D721Med (cell line): ENCODE measurements at regions not wholly inside any gene's neighbourhood (a gene's known extent, or its start where the extent isn't known, plus 50 kb on each side); places are given as distances from the start of the nearest gene placed in this dataset.

ENCODE experiments used
- DNase-seq: peaks from one replicate; pipeline ENCODE4 v3.0.0; 2011; ENCODE audit warnings: low spot score; ENCODE audit not compliant: insufficient read length
- FAIRE-seq: peaks from 2 replicates; lab custom pipeline; 2011; peaks lifted over from hg19 to GRCh38; lab: Jason Lieb, UNC
- CTCF ChIP-seq: IDR thresholded peaks from 2 replicates; pipeline ENCODE4 v1.5.1; 2012; ENCODE audit warnings: mild to moderate bottlenecking, control low read depth; ENCODE audit not compliant: insufficient read depth; ENCODE audit errors: missing control alignments

GRCh38 chr3:182473191-182473710, 320.1 kb upstream of the ATP11B start:
- no peak for FAIRE-seq
- no peak for DNase-seq
- no peak for TF ChIP-seq CTCF

DNA sequence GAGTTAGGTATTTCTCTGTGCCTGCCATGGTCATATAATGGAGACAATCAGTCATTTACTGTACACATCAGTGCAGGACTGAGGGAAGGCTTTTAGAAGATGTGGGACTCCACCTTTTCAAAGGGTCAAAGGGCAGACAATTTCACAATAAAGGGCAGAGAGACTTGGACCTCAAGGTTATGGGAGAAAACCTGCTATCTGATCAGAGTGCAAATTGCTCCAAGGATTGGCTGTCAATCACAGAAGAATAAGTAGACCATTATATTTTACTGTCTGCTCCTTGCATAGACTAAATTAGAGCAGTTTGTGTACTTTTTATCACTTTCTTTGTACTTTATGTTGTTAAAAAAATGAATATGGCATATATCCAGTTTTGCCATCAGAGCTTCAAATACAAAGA, 314.9 kb upstream of the ATP11B start:
- DNase-seq: no peak
- FAIRE-seq: no peak
- no peak for TF ChIP-seq CTCF

DNA sequence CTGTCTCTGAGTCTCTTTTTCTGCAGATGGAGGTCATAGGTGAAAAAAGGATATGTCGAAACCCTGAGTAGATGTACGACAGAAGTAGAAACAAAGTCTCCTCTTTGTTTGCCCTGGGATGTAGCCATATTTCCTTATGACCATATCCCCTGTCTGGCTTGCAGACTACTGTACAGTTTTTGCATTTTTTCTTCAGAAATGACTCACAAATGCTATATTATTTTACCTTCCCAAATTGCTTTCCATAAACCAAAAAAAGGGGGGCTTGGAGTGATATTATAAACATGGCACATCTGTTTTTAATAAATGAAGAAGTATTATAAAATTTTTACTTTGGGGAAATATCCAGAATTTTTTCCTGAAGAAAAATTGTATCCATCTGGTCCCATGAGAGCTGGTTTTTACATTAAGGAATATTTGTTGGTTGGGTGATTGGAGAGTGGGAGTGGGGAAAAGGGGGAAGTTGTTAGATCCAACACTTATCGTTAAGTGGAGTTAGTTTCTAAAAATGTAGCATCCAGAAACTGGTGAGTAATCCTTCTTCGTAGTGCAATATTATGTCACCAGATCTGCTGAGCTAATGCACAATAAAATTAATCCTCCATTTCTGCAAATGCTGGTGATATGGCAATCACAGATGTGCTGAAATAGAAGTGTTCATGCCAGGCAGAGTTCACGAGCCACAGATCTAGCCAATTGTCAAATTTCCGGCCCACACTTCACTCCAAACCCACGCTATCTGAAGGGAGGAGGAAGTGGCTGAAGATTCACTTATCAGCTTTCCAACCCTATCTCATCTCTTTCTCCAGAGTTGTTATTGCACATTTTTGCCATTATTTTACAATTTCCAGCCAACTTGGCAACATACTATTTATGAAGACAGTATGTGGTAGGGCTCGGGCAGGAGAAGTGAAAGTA, 313.6 kb upstream of the ATP11B start:
- FAIRE-seq (no peak), DNase-seq (no peak)
- TF ChIP-seq CTCF: no peak

- no peak for TF ChIP-seq CTCF
- FAIRE-seq (no peak), DNase-seq (no peak)
Measured at GRCh38 chr3:182482705-182483104, 310.6 kb upstream of the ATP11B start.

DNA sequence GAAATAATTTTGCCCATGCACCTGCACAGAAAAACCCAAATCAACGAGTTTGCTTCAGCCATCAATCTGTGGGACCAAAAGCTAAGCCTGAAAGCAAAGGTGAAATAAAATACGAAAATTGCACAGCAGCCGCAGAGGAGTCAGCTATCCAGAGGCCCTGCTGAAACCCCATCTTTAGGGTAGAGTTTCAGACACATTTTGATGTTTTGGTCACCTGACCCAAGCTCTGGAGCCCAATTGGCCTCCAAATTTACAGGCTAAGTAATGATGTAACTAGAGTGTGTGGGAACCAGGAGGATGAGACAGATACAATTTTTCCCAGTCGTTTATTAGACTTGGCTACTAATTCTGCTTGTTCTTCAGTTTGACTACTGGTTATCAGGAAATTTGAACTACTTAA, 308.6 kb upstream of the ATP11B start:
- FAIRE-seq: no peak

GRCh38 chr3:182485301-182485700, 308.0 kb upstream of the ATP11B start:
- no peak for TF ChIP-seq CTCF
- DNase-seq (no peak), FAIRE-seq (no peak)

More for the DNA sequence above, 308.6 kb upstream of the ATP11B start:
- no peak for DNase-seq
- no peak for TF ChIP-seq CTCF

- no peak for TF ChIP-seq CTCF
- DNase-seq: no peak
- no peak for FAIRE-seq
Measured at GRCh38 chr3:182486463-182486862, 306.8 kb upstream of the ATP11B start.
